K562 (cell line): ENCODE measurements at regions not wholly inside any gene's neighbourhood (a gene's known extent, or its start where the extent isn't known, plus 50 kb on each side); places are given as distances from the start of the nearest gene placed in this dataset.

ENCODE experiments used
- CBX8 ChIP-seq: fragments of 200-600 bp; sonication (generic); IDR thresholded peaks from 2 replicates; pipeline ENCODE4 v1.6.1; 2012; ENCODE audit warnings: borderline replicate concordance, mixed run types, low read depth, mild to moderate bottlenecking, moderate library complexity, mixed read lengths, low read length, control low read depth, inconsistent platforms; ENCODE audit not compliant: poor library complexity, severe bottlenecking; ENCODE audit errors: extremely low read depth
- MYBL2 ChIP-seq, 2 experiments: fragments of 450-650 bp in 1 of 2; sonication (generic) in 1 of 2; formaldehyde crosslinking in 1 of 2; IDR thresholded peaks; 2 replicates each; pipeline versions ENCODE4 v1.6.1 to v1.8.1; 2017 to 2022; ENCODE audit warnings: borderline replicate concordance in 1 of 2, inconsistent platforms in 1 of 2, low read depth in 1 of 2, mild to moderate bottlenecking in 1 of 2, missing genetic modification reagents in 1 of 2, moderate library complexity in 1 of 2
- NCOA4 ChIP-seq: fragments of 450-650 bp; IDR thresholded peaks from 2 replicates; pipeline ENCODE4 v1.6.1; 2018; ENCODE audit warnings: mild to moderate bottlenecking; ENCODE audit not compliant: partially characterized antibody
- SMAD1 ChIP-seq: fragments of 150-350 bp; IDR thresholded peaks from 2 replicates; pipeline ENCODE4 v1.6.1; 2014; ENCODE audit warnings: low read length, low read depth; ENCODE audit not compliant: partially characterized antibody
- ZNF197 ChIP-seq: fragments of 200-800 bp; sonication (Bioruptor generic); IDR thresholded peaks from 2 replicates; pipeline ENCODE4 v1.6.1; 2016; ENCODE audit warnings: low read depth, missing genetic modification characterization, missing compliant biosample characterization
- ZNF696 ChIP-seq: fragments of 250-450 bp; sonication (Bioruptor Pico); conservative IDR thresholded peaks from 2 replicates; pipeline ENCODE4 v1.4.0; 2020; ENCODE audit warnings: mild to moderate bottlenecking, moderate library complexity
- ZNF76 ChIP-seq: fragments of 250-450 bp; sonication (Bioruptor Pico); IDR thresholded peaks from 2 replicates; pipeline ENCODE4 v1.4.0; 2020; ENCODE audit warnings: mild to moderate bottlenecking, moderate library complexity, borderline replicate concordance
- TF ChIP-seq, protein P1 (sequence below): fragments of 250-450 bp; sonication (Bioruptor Pico); IDR thresholded peaks from 2 replicates; pipeline ENCODE4 v1.4.0; 2020; ENCODE audit warnings: mild to moderate bottlenecking

DNA sequence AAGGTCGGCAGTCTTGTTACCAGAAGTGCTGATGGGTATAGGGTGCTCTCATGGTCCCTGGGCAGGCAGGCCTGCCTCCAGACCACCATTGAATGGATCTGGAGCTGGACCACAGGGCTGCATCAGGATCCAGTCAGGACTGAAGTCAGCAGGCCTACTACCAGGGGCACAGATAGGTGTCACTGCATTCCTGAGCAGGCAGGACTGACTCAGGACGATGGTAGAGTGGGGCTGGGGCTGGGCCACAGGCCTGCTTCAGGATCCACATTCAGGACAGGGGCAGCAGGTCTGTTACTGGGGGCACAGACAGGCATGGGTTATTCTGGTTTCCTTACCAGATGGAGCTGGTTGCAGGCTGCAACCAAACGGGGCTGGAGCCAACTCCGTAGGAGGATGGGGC is 51.4 kb upstream of the MAP3K4 start (continued):
- TF ChIP-seq, protein P1, sequence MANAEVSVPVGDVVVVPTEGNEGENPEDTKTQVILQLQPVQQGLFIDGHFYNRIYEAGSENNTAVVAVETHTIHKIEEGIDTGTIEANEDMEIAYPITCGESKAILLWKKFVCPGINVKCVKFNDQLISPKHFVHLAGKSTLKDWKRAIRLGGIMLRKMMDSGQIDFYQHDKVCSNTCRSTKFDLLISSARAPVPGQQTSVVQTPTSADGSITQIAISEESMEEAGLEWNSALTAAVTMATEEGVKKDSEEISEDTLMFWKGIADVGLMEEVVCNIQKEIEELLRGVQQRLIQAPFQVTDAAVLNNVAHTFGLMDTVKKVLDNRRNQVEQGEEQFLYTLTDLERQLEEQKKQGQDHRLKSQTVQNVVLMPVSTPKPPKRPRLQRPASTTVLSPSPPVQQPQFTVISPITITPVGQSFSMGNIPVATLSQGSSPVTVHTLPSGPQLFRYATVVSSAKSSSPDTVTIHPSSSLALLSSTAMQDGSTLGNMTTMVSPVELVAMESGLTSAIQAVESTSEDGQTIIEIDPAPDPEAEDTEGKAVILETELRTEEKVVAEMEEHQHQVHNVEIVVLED (CRISPR knock-in tag): no peak
- no peak for TF ChIP-seq SMAD1
- TF ChIP-seq ZNF197 (CRISPR knock-in tag): no peak
- TF ChIP-seq ZNF696 (CRISPR knock-in tag): no peak
- no peak for TF ChIP-seq CBX8
- TF ChIP-seq NCOA4: no peak
- TF ChIP-seq MYBL2 (IDR thresholded peaks at IDR 0.05; ENCODE audit: low read depth): no peak
- TF ChIP-seq MYBL2 (CRISPR knock-in tag; IDR thresholded peaks at IDR 0.05; ENCODE audit: borderline replicate concordance): no peak
- no peak for TF ChIP-seq ZNF76
